Endothelial cell of umbilical vein (primary cell): ENCODE measurements at regions not wholly inside any gene's neighbourhood (a gene's known extent, or its start where the extent isn't known, plus 50 kb on each side); places are given as distances from the start of the nearest gene placed in this dataset.

ENCODE experiments used
- BruUV-seq: library from RNA; stranded (reverse); fragments of 400-500 nt; replicated peaks from 2 replicates; lab custom pipeline; 2021; lab: Mats Ljungman, UMichigan
- CTCF ChIA-PET: fragments of 300-600, 350-600 bp; sonication (Branson Sonifier 250); formaldehyde crosslinking; loops from one replicate; lab custom pipeline; 2021; ENCODE audit warnings: antibody characterized with exemption, inconsistent platforms; lab: Charles Lee
- POLR2A ChIA-PET: fragments of 300-600, 350-600 bp; sonication (Branson Sonifier 250); formaldehyde crosslinking; loops from one replicate; lab custom pipeline; 2021; ENCODE audit warnings: antibody characterized with exemption, inconsistent platforms; lab: Charles Lee
- DNase-seq: peaks from one replicate; pipeline ENCODE4 v3.0.0-alpha.2; 2011; ENCODE audit warnings: low read depth, low spot score
- FAIRE-seq: peaks from 2 replicates; lab custom pipeline; 2011; peaks lifted over from hg19 to GRCh38; lab: Jason Lieb, UNC
- H2AFZ ChIP-seq: 2 replicates; pipeline ENCODE4 v1.6.0; 2012; ENCODE audit warnings: low read depth, low read length, control low read depth, inconsistent platforms
- H3K27ac ChIP-seq: 2 replicates; pipeline ENCODE4 v1.5.1; 2011; ENCODE audit warnings: low read depth, mild to moderate bottlenecking, control low read depth, low read length, moderate library complexity; ENCODE audit not compliant: insufficient read depth
- H3K27me3 ChIP-seq, 2 experiments: 2 replicates each; pipeline versions ENCODE4 v1.6.0 to v1.6.1; 2011; ENCODE audit warnings: low read length in 2 of 2, mixed read lengths in 1 of 2; ENCODE audit not compliant: control insufficient read depth in 2 of 2, insufficient read depth in 2 of 2
- H3K36me3 ChIP-seq, 2 experiments: 2 replicates in 1 of 2; 3 replicates in 1 of 2; pipeline ENCODE4 v1.5.1; 2011; ENCODE audit warnings: low read length in 2 of 2, mild to moderate bottlenecking in 1 of 2, moderate library complexity in 1 of 2; ENCODE audit not compliant: control insufficient read depth in 2 of 2, insufficient read depth in 2 of 2; ENCODE audit errors: extremely low read depth in 1 of 2
- H3K4me1 ChIP-seq: 3 replicates; pipeline ENCODE4 v1.5.1; 2011; ENCODE audit warnings: mild to moderate bottlenecking, low read length; ENCODE audit not compliant: control insufficient read depth, insufficient read depth; ENCODE audit errors: extremely low read depth
- H3K4me2 ChIP-seq: 2 replicates; pipeline ENCODE4 v1.6.1; 2011; ENCODE audit warnings: low read length, control low read depth, mixed read lengths; ENCODE audit not compliant: insufficient read depth
- H3K4me3 ChIP-seq, 3 experiments: fragments of 200-600 bp in 1 of 3; sonication (generic), shearing (Covaris generic) in 1 of 3; replicated peaks in 1 of 3; 2 replicates each; pipeline ENCODE4 v1.5.1; 2011 to 2016; ENCODE audit warnings: control low read depth in 3 of 3, low read length in 3 of 3, mild to moderate bottlenecking in 2 of 3, inconsistent platforms in 1 of 3, low read depth in 1 of 3, moderate library complexity in 1 of 3; ENCODE audit not compliant: insufficient read depth in 1 of 3
- H3K79me2 ChIP-seq: 2 replicates; pipeline ENCODE4 v1.6.0; 2012; ENCODE audit warnings: low read length, inconsistent platforms; ENCODE audit not compliant: control insufficient read depth, insufficient read depth
- H3K9ac ChIP-seq: replicated peaks from 2 replicates; pipeline ENCODE3; 2011; ENCODE audit warnings: low read length, control low read depth; ENCODE audit not compliant: insufficient read depth; ENCODE audit errors: extremely low read depth
- H3K9me1 ChIP-seq: replicated peaks from 3 replicates; pipeline ENCODE4 v1.6.0; 2011; ENCODE audit warnings: mild to moderate bottlenecking, low read length; ENCODE audit not compliant: control insufficient read depth, insufficient read depth; ENCODE audit errors: extremely low read depth
- H3K9me3 ChIP-seq: replicated peaks from 2 replicates; pipeline ENCODE4 v1.5.1; 2012; ENCODE audit warnings: low read length, inconsistent platforms; ENCODE audit not compliant: control insufficient read depth, insufficient read depth
- H4K20me1 ChIP-seq: replicated peaks from 2 replicates; pipeline ENCODE3; 2011; ENCODE audit warnings: mild to moderate bottlenecking, low read length; ENCODE audit not compliant: control insufficient read depth, insufficient read depth; ENCODE audit errors: extremely low read depth
- EZH2 ChIP-seq: IDR thresholded peaks from 2 replicates; pipeline ENCODE4 v1.6.1; 2012; ENCODE audit warnings: borderline replicate concordance, low read depth, mild to moderate bottlenecking, moderate library complexity, low read length, inconsistent platforms; ENCODE audit not compliant: severe bottlenecking
- GATA2 ChIP-seq: IDR thresholded peaks from 2 replicates; pipeline ENCODE4 v1.7.0; 2011; ENCODE audit warnings: low read depth, mild to moderate bottlenecking, moderate library complexity, mixed read lengths, low read length; ENCODE audit not compliant: insufficient read length, insufficient read depth
- POLR2A ChIP-seq: IDR thresholded peaks from 2 replicates; pipeline ENCODE4 v1.6.1; 2012; ENCODE audit warnings: low read depth, mild to moderate bottlenecking, control low read depth, low read length
- POLR2AphosphoS5 ChIP-seq: IDR thresholded peaks from 2 replicates; pipeline ENCODE4 v1.6.1; 2012; ENCODE audit warnings: low read depth, mild to moderate bottlenecking, control low read depth, low read length, moderate library complexity; ENCODE audit not compliant: insufficient read depth
- dilution Hi-C: fragments of 300-500 bp; cut with MboI; formaldehyde crosslinking; loops from one replicate; pipeline ENCODE4 v1.15.0; 2019; ENCODE audit warnings: low sequenced_read_pairs; ENCODE audit not compliant: extremely low pct_ligation_motif_present
- intact Hi-C: fragments of 100-400 bp; cut with micrococcal nuclease; formaldehyde crosslinking; loops from one replicate; pipeline ENCODE4 v1.10.0; 2022
- TF ChIP-seq, protein P1 (sequence below), 2 donors: IDR thresholded peaks; 1 replicate in 1 of 2; 2 replicates in 1 of 2; pipeline ENCODE4 v1.5.1; 2011; ENCODE audit warnings: low read length in 2 of 2, mild to moderate bottlenecking in 2 of 2, moderate library complexity in 2 of 2, control low read depth in 1 of 2, inconsistent platforms in 1 of 2, low read depth in 1 of 2; ENCODE audit not compliant: insufficient read depth in 1 of 2; ENCODE audit errors: extremely low read depth in 1 of 2
- TF ChIP-seq, protein P2 (sequence below): IDR thresholded peaks from 2 replicates; pipeline ENCODE4 v1.6.1; 2011; ENCODE audit not compliant: insufficient read depth, insufficient read length

DNA sequence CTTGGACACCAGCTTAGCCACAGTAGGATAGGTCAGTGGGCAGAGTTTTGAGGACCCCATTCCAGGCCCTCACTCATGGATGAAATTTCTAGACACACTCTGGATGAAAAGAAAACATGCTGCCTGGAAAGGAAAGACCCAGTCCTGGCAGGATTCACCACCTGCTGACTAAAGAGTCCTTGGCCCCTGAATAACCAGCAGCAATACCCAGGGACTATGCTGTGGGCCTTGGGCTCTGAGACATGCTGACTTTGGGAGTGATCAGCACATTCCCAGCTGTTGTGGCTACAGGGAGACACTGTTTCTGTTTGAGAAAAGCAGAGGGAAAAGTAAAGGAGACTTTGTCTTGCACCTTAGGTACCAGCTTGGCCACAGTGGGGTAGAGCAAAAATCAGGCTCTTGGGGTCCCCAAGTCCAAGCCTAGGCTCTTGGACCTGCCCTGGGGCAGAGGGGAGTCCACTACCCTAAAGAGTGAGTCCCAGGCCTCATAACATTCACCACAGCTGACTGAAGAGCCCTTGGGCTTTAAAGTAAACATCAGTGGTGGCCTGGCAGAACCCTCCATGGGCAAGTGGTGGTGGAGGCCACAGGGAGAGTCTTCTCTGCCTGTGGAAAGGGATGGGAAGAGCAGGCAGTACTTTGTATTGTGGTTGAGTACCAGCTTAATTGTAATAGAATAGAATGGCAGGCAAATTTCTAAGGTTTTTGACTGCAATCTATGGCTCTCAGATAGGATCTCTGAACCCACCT, 516.8 kb downstream of the BCKDHB start:
- H3K27me3 ChIP-seq, result no peaks in the 10 kb centered on the region
- dilution Hi-C loops (no loop called here), intact Hi-C loops (no loop called here)
- no peak overlapping the region for H3K4me3 ChIP-seq
- no peak for FAIRE-seq
- H3K27ac ChIP-seq, result no peak overlapping the region
- no peaks in the 10 kb centered on the region for H4K20me1 ChIP-seq
- TF ChIP-seq, protein P1, sequence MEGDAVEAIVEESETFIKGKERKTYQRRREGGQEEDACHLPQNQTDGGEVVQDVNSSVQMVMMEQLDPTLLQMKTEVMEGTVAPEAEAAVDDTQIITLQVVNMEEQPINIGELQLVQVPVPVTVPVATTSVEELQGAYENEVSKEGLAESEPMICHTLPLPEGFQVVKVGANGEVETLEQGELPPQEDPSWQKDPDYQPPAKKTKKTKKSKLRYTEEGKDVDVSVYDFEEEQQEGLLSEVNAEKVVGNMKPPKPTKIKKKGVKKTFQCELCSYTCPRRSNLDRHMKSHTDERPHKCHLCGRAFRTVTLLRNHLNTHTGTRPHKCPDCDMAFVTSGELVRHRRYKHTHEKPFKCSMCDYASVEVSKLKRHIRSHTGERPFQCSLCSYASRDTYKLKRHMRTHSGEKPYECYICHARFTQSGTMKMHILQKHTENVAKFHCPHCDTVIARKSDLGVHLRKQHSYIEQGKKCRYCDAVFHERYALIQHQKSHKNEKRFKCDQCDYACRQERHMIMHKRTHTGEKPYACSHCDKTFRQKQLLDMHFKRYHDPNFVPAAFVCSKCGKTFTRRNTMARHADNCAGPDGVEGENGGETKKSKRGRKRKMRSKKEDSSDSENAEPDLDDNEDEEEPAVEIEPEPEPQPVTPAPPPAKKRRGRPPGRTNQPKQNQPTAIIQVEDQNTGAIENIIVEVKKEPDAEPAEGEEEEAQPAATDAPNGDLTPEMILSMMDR (IDR thresholded peaks at IDR 0.05; ENCODE audit: extremely low read depth in 1 of 2, insufficient read depth in 1 of 2, low read depth in 1 of 2, low read length in 2 of 2), result no peak
- TF ChIP-seq EZH2, result no peak
- no peak for TF ChIP-seq POLR2AphosphoS5
- no peak for TF ChIP-seq GATA2
- no peak for TF ChIP-seq POLR2A
- TF ChIP-seq, protein P2, sequence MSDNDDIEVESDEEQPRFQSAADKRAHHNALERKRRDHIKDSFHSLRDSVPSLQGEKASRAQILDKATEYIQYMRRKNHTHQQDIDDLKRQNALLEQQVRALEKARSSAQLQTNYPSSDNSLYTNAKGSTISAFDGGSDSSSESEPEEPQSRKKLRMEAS, result no peak
- no peaks in the 10 kb centered on the region for H3K4me1 ChIP-seq
- no peaks in the 10 kb centered on the region for H3K79me2 ChIP-seq
- ChIA-PET CTCF (interaction anchor here (1.0 kb wide), 1 partner anchor 17 kb away, joined by 4 read pairs; no protein-coding TSS in a partner anchor), POLR2A (no interaction called here)
- H2AFZ ChIP-seq, result no peak overlapping the region
- no TSS peak for BruUV-seq
- no peaks in the 10 kb centered on the region for H3K9me1 ChIP-seq
- no peak overlapping the region for H3K4me2 ChIP-seq
- H3K9ac ChIP-seq, result no peak overlapping the region
- no peaks in the 10 kb centered on the region for H3K9me3 ChIP-seq
- H3K36me3 ChIP-seq, result no peaks in the 10 kb centered on the region
- DNase-seq, result no peak
